Brain microvascular endothelial cell (primary cell): ENCODE measurements at regions not wholly inside any gene's neighbourhood (a gene's known extent, or its start where the extent isn't known, plus 50 kb on each side); places are given as distances from the start of the nearest gene placed in this dataset.
A peak's percentile ranks its signal among the peaks of the same experiment; 100 is the strongest.

ENCODE experiments used
- DNase-seq: peaks from one replicate; pipeline ENCODE4 v3.0.0-alpha.2; 2020
- H3K27ac ChIP-seq: fragments of 250-450 bp; sonication (Bioruptor Pico); 2 replicates; pipeline ENCODE4 v1.5.1; 2020; ENCODE audit warnings: mild to moderate bottlenecking, moderate library complexity
- H3K27me3 ChIP-seq: fragments of 250-450 bp; sonication (Bioruptor Pico); replicated peaks from 2 replicates; pipeline ENCODE4 v1.5.1; 2020; ENCODE audit warnings: mild to moderate bottlenecking
- H3K36me3 ChIP-seq: fragments of 250-450 bp; sonication (Bioruptor Pico); replicated peaks from 2 replicates; pipeline ENCODE4 v1.5.1; 2020; ENCODE audit warnings: mild to moderate bottlenecking
- H3K4me3 ChIP-seq: 2 replicates; pipeline ENCODE4 v1.5.1; 2011; ENCODE audit warnings: low read depth, mild to moderate bottlenecking, control low read depth, low read length, moderate library complexity
- in situ Hi-C: cut with HindIII; loops from 2 replicates; pipeline ENCODE4 v1.10.0; 2017; ENCODE audit warnings: low sequenced_read_pairs, low pct_ligation_motif_present
- TF ChIP-seq, protein P1 (sequence below): IDR thresholded peaks from 2 replicates; pipeline ENCODE4 v1.5.1; 2011; ENCODE audit warnings: low read depth, mild to moderate bottlenecking, moderate library complexity, low read length, control low read depth, inconsistent platforms; ENCODE audit errors: missing control alignments

- in situ Hi-C loops, result no loop called here
- peak; percentile 25 for DNase-seq
- H3K27ac ChIP-seq, result no peak overlapping the region
- H3K36me3 ChIP-seq, result no peaks in the 10 kb centered on the region
- H3K4me3 ChIP-seq, result no peak overlapping the region
- no peaks in the 10 kb centered on the region for H3K27me3 ChIP-seq
- TF ChIP-seq, protein P1, sequence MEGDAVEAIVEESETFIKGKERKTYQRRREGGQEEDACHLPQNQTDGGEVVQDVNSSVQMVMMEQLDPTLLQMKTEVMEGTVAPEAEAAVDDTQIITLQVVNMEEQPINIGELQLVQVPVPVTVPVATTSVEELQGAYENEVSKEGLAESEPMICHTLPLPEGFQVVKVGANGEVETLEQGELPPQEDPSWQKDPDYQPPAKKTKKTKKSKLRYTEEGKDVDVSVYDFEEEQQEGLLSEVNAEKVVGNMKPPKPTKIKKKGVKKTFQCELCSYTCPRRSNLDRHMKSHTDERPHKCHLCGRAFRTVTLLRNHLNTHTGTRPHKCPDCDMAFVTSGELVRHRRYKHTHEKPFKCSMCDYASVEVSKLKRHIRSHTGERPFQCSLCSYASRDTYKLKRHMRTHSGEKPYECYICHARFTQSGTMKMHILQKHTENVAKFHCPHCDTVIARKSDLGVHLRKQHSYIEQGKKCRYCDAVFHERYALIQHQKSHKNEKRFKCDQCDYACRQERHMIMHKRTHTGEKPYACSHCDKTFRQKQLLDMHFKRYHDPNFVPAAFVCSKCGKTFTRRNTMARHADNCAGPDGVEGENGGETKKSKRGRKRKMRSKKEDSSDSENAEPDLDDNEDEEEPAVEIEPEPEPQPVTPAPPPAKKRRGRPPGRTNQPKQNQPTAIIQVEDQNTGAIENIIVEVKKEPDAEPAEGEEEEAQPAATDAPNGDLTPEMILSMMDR, result no peak
Measured at GRCh38 chr3:162780313-162780712, 1283.7 kb downstream of the OTOL1 start.

GRCh38 chr3:162799910-162800309 is 1303.3 kb downstream of the OTOL1 start:
- TF ChIP-seq, protein P1, result no peak
- DNase-seq, result no peak
- no peak overlapping the region for H3K4me3 ChIP-seq
- in situ Hi-C loops, result no loop called here
- no peak overlapping the region for H3K27ac ChIP-seq
- H3K27me3 ChIP-seq, result no peaks in the 10 kb centered on the region
- no peaks in the 10 kb centered on the region for H3K36me3 ChIP-seq

- TF ChIP-seq, protein P1, result no peak
- DNase-seq, result no peak
- H3K36me3 ChIP-seq, result no peaks in the 10 kb centered on the region
- H3K27ac ChIP-seq, result no peak overlapping the region
- no peaks in the 10 kb centered on the region for H3K27me3 ChIP-seq
- no peak overlapping the region for H3K4me3 ChIP-seq
- in situ Hi-C loops, result no loop called here
Measured at GRCh38 chr3:162802228-162802965, 1305.8 kb downstream of the OTOL1 start.

- Histone ChIP-seq H3K27me3 (no peaks in the 10 kb centered on the region), H3K27ac (no peak overlapping the region), H3K4me3 (no peak overlapping the region), H3K36me3 (no peaks in the 10 kb centered on the region)
- in situ Hi-C loops, result no loop called here
- TF ChIP-seq, protein P1, result no peak
- DNase-seq, result no peak
Measured at GRCh38 chr3:162810776-162811175, 1314.2 kb downstream of the OTOL1 start.

DNA sequence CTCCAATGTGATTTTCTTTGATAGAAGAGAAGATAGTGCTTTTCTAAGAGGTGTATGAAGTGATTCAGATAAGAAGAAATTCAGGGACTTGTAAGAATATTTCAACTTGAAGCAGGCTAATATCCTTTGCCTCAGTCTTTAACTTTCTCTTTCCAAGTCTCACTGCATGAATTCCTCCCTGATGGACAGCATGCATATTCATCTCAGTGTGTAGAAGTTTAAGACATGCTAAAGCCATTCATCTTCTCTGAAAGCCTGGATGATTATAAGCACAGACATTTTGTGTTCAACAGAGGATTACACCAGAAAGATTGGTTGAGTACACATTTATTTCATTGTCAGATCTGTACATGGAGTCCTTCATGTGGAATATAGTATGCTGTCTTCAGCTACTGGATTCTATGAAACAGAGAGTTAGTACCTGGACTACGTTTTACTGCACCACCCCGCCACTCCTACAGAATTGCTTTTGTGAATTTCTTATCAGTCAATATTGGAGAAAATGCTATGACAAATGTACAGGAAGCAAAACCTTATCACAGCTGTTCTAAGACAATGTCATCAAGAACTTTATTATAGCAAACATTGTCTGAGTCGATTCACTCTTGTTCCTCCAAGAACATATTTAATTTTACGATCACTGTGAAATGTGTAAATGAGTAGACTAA is 1346.1 kb downstream of the OTOL1 start:
- H3K4me3 ChIP-seq, result no peak overlapping the region
- TF ChIP-seq, protein P1, result no peak
- no peak for DNase-seq
- no peaks in the 10 kb centered on the region for H3K27me3 ChIP-seq
- no peak overlapping the region for H3K27ac ChIP-seq
- in situ Hi-C loops, result no loop called here
- no peaks in the 10 kb centered on the region for H3K36me3 ChIP-seq

DNA sequence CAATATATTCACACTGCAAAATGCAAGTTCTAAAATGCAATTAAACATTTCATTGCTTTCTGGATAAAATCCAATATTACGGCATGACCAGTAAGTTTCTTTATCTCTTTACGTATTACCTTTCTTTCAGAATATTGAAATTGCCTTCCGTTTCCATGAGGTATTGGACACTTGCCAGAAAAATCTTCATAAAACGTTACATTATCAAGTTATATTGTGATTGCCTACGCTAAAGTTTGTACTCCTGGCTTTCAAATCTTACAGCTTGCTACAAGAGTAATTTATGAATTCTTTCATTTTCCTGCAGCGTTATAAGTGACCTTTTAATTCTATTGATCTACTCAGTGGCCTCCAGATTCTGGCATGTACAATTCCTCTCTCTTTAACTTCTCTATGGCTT is 1349.3 kb downstream of the OTOL1 start:
- H3K27me3 ChIP-seq, result no peaks in the 10 kb centered on the region
- TF ChIP-seq, protein P1, result no peak
- no peak for DNase-seq
- H3K4me3 ChIP-seq, result no peak overlapping the region
- no peak overlapping the region for H3K27ac ChIP-seq
- in situ Hi-C loops, result no loop called here
- H3K36me3 ChIP-seq, result no peaks in the 10 kb centered on the region
